Amygdala (tissue), 56 donors: ENCODE measurements at regions not wholly inside any gene's neighbourhood (a gene's known extent, or its start where the extent isn't known, plus 50 kb on each side); places are given as distances from the start of the nearest gene placed in this dataset.
A peak's percentile ranks its signal among the peaks of the same experiment; 100 is the strongest.
"Not testable (repeated sequence)": the region's sequence is repeated elsewhere in the genome, so short reads cannot be mapped to it uniquely, and the experiment has no call there.

Source experiments
- DNase-seq, 56 donors: peaks; one replicate each; lab custom pipeline; 2025; lab: John Stamatoyannopoulos, UW

GRCh38 chr12:13526185-13526921 is 329.8 kb downstream of the EMP1 start:
- not testable (repeated sequence) for DNase-seq

DNA sequence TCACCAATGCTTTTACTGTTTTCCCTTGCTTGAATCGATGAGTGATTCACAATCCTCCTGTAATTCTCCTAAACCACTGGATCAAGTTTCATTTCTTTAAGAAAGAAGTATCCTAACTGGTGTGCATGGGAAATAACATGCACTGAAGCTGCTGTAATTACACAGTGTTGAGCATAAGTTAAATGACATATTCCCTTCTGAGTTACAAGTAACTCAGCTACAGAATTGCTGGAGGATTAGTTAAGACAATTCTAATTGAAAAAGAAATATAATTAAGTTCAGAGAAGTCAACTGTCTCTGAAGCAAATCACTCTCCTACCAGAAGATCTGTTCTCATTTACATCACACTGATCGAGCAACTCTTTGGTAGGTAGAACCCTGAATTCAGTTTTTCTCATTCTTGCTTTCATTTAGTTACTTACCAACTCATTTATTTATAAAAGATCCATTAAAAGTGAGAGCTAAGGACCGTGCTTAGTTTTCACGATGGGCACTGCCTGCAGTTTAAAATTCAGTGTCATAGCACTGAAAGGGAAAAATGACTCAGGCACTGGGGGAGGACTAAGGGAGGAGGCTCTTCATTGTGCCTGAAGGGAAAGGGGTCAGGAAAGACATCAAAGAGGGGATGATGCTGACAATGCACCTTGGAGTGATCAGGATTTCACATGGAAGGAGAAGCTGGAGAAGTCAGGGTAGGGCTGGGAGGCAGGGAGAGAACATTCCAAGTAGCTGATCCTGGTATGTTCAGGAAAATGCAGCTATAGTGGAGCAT is 327.2 kb downstream of the EMP1 start:
- DNase-seq = no peak

GRCh38 chr12:13518034-13518433 is 321.5 kb downstream of the EMP1 start:
- DNase-seq = not testable (repeated sequence)

DNA sequence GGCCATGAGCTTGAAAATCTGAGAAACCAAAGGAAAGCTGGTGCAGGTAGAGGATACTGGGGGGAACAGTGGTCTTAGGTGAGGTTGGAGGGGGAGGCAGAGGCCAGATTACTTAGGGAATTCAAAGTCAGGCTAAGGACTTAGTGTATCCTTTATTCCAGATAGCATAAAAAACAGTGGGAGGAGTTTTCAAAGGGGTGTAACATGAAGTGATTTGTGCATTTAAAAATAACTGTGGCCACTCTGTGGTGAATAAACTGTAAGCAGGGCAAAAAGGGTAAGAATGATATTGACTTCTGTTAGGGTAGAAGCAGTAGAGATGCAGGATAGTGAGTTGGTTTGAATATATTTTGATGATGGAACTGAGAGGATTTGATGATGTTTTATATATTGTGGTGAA is 313.2 kb downstream of the EMP1 start:
- no peak for DNase-seq

DNA sequence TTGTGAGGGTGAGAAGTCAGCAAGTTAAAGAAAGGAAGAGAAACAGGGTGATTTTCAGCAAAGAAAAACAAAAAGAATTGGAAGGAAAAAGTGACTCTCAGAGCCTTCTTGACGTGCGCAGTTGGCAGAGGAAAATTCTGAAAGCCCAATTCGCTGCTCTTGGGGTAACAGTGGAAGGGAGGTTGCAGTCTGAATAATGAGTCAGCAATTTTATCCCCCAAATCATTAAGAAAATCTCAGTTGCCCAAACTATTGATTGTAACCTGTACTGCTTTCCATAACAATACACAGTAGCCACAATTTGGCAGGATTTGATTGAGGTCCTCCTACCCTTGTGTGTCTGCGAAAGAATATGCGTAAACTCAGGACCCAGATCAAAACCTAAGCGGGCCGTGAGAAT is 309.1 kb downstream of the EMP1 start:
- DNase-seq = no peak

DNA sequence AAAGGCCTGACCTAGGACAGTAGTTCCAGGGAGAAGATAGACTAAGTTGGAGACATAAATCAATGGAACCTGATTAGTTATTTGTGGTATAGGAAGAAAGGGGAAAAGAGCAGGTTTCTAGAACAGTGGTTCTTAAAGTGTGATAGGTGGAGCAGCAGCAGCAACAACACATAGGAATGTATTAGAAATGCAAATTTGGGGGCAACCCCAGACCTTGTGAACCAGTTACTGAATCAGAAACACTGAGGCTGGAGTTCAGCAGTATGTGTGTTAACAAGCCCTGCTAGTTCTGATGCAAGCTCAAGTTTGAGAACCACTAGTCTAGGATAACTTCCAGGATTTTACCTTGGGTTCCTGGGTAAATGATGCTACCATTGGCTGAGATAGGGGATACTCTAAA is 308.7 kb downstream of the EMP1 start:
- DNase-seq = no peak

GRCh38 chr12:13504736-13505135 is 308.2 kb downstream of the EMP1 start:
- DNase-seq = no peak

GRCh38 chr12:13504074-13504473 is 307.5 kb downstream of the EMP1 start:
- no peak for DNase-seq

DNA sequence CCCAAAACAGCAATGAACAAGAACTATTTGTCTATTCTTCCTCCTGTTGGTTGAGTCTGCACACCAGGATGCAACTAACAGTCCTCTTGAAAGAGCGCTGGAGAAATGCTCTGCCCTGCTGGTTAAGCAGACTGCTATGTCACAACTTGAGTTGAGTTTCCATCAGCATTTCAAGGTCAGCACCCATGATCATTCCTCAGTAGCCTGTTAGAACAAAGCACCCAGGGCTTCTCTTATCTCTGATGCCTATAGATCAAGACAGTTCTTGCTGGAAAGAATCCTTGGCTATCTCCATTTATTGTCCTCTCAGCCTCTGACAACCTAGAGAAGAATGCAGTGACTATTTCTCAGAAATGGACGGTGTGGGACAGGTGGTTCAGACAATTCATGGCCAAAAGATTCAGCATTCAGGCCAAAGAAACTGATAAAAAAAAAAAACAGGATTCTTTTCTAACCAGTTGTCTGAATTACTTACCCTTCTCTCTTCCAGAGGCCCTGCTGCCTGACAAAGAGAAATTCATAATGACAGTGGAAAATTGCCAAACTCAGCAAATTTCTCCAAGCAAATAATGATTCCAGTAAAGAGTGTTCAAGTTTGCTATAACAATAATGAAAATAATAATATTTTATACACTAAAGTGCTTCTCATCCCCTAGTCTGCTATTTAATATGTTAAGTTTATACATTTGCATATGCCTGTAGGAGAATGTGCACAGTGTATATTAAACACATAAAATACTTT is 306.7 kb downstream of the EMP1 start:
- DNase-seq = no peak

GRCh38 chr12:13499008-13499407 is 302.5 kb downstream of the EMP1 start:
- DNase-seq = no peak

GRCh38 chr12:13496111-13496510 is 299.6 kb downstream of the EMP1 start:
- DNase-seq = no peak

- no peak for DNase-seq
These were observed 292.7 kb downstream of the EMP1 start for GRCh38 chr12:13489246-13489645.

DNA sequence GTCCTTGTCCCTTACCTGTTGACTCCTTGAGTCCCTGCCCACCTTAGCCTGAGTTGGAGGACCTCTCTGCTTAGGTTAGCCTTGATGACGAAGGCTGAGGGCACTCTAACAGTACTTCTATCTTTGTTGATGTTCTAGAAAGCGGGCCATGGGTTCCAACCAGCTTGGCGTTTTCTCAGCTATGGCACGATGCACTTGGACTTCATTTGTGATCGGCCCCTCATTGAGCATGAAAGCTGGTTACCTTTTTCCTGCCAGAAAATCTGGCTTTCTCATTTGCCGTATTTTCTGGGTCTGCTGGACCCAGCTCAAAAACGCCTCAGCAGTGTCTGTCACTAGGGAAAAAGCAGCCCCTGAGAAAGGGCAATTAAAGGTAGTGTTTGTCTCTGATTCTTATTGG is 290.8 kb downstream of the EMP1 start:
- DNase-seq = no peak

GRCh38 chr12:13486794-13487193 is 290.3 kb downstream of the EMP1 start:
- DNase-seq = no peak

GRCh38 chr12:13478650-13479181 is 282.2 kb downstream of the EMP1 start:
- DNase-seq = no peak

DNA sequence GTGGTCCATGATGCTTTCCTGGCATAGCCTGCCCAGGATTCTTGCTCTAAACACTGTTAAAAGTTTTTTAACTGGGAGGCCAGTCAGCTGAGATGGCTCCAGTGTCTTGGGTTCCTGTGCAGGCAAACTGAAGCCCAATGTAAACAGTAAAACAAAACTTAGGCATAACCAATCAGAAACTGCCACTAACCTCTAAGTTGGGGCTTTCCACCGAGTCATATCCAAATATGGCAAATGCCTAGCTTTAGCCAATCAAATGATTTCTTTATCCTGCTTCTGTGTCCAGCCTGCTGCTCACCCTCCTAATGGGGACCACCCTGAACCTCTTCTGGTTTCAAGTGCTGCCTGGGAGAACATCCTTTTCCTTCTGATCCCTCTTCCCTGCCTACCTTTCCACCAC is 277.9 kb downstream of the EMP1 start:
- DNase-seq = no peak

GRCh38 chr12:13472690-13473089 is 276.2 kb downstream of the EMP1 start:
- no peak for DNase-seq

DNA sequence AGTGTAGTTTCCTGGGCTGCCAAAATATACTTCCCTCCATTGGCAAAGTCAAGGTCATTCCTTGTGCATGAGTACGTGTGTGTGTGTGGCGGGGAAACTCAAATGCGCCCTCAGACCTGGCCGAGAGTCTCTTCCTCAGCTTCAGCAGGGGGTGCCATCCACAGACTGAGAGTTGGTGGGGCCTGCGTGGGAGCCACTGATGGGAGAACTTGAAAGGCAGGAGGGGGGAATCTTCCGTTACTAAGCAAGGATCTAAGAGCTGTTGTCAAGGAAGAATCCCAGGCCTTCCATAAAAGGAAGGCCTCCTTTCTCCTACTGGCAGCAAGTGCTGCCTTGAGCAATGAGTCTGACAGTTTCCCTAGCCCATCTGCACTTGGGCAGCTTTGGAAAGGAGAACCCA is 274.9 kb downstream of the EMP1 start:
- DNase-seq = peak in 7 of 56 donors; percentile 4 to 46 (median 18)

DNA sequence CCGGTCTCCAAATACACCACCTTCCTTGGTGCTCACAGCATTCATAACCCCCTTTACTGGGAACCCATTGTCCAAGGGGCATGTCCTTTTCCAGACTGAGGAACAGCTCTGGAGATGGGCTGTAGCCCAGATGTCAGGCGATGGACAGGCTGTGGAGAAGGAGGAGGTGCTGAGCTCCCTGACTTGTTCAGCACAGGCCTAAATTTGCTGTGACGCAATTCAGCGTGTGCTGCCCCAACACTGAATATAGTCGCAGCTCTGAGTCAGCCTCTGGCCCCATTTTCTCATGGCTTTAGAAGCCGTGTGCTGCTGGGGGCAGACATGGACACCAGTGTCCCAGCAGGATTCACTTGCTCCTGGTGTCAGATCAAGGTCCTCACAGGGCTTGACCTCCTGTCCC is 269.1 kb downstream of the EMP1 start:
- DNase-seq = no peak

DNA sequence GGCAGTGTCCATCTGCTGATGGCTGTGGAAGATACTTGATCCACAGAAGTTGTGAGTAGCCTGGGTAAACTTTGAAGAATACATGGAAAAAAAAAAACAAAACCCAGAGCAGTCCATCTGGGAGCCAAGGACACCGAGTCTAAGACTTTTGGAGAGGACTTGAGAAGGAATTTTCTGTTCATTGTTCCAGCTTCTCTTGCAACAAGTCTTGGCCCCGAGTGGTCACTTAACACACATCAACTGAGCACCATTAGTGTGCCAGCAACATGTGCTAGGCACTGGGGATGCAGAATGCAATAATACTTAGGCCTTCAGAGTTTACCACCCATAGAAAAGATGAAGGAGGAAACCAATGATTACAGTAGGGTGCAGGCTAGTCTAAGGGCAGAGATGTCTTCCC is 266.7 kb downstream of the EMP1 start:
- DNase-seq = no peak

DNA sequence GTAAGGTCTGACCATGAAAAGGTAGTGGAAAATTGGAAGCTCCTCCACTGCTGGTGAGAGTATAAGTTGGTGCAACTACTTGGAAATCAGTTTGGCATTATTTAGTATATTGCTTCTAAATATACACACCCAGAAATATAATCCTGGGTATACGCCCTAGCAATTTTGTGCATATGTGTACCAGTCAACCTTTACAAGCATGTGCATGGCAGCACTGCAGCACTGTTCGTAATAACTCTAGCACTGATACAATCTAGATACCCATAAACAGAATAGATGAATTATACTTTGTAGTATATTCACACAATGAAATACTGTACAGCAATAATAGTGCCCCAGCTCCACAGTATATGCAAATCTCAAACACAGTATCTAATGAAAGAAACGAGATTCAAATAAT is 265.9 kb downstream of the EMP1 start:
- DNase-seq = no peak
